Natural killer cell (primary cell): ENCODE measurements at regions not wholly inside any gene's neighbourhood (a gene's known extent, or its start where the extent isn't known, plus 50 kb on each side); places are given as distances from the start of the nearest gene placed in this dataset.

ENCODE experiments used
- ATAC-seq, 3 donors: fragments of 150-1000 bp in 2 of 3; fragments of 200-7000 bp in 1 of 3; cut with Tn5 transposase; 1 replicate in 1 of 3; 2 replicates in 2 of 3; pipeline ENCODE4 v1.10.0; 2021; ENCODE audit warnings: mild to moderate bottlenecking in 2 of 3, moderate library complexity in 2 of 3
- DNase-seq, 2 donors: peaks; one replicate each; pipeline versions ENCODE4 v3.0.0 to v3.0.0-alpha.2; 2013 to 2021; ENCODE audit warnings: mixed read lengths in 1 of 2
- H3K27ac ChIP-seq: one replicate; pipeline ENCODE4 v1.5.1; 2013; ENCODE audit warnings: mild to moderate bottlenecking, low read length
- H3K27me3 ChIP-seq: one replicate; pipeline ENCODE4 v1.6.1; 2013; ENCODE audit warnings: low read length; ENCODE audit not compliant: control insufficient read depth, insufficient read depth
- H3K36me3 ChIP-seq: one replicate; pipeline ENCODE4 v1.6.1; 2013; ENCODE audit warnings: low read length; ENCODE audit not compliant: control insufficient read depth, insufficient read depth
- H3K4me1 ChIP-seq: one replicate; pipeline ENCODE4 v1.6.1; 2013; ENCODE audit warnings: low read length; ENCODE audit not compliant: control insufficient read depth, insufficient read depth
- H3K4me3 ChIP-seq: one replicate; pipeline ENCODE4 v1.5.1; 2013; ENCODE audit warnings: low read length
- H3K9me3 ChIP-seq: one replicate; pipeline ENCODE4 v1.6.1; 2013; ENCODE audit warnings: low read length; ENCODE audit not compliant: control insufficient read depth, insufficient read depth
- H3K27ac Mint-ChIP-seq, 2 donors: one replicate each; pipeline ENCODE4 v1.8.0; 2022; ENCODE audit warnings: mild to moderate bottlenecking in 2 of 2, mixed read lengths in 2 of 2, moderate library complexity in 1 of 2
- H3K27me3 Mint-ChIP-seq, 2 donors: one replicate each; pipeline ENCODE4 v1.8.0; 2022; ENCODE audit warnings: low read depth in 2 of 2, mixed read lengths in 2 of 2
- H3K36me3 Mint-ChIP-seq: one replicate; pipeline ENCODE4 v1.8.0; 2022; ENCODE audit warnings: mixed read lengths
- H3K4me1 Mint-ChIP-seq, 2 donors: one replicate each; pipeline ENCODE4 v1.8.0; 2022; ENCODE audit warnings: mixed read lengths in 2 of 2
- H3K4me3 Mint-ChIP-seq: one replicate; pipeline ENCODE4 v1.8.0; 2022; ENCODE audit warnings: mild to moderate bottlenecking, moderate library complexity, mixed read lengths
- H3K9me3 Mint-ChIP-seq, 2 donors: one replicate each; pipeline ENCODE4 v1.8.0; 2022; ENCODE audit warnings: mixed read lengths in 2 of 2
- WGBS: methylation state at CpG from one replicate; pipeline ENCODE4 v1.1.7; 2013; ENCODE audit warnings: missing lambda C conversion rate; ENCODE audit not compliant: insufficient coverage; 5-methylcytosine and 5-hydroxymethylcytosine counted together
- intact Hi-C: fragments of 100-400 bp; cut with micrococcal nuclease; formaldehyde crosslinking; loops from one replicate; pipeline ENCODE4 v1.14.2; 2022
- TF ChIP-seq, protein P1 (sequence below): fragments of 200-600 bp; IDR thresholded peaks from one replicate; pipeline ENCODE4 v1.8.0; 2022; ENCODE audit warnings: antibody characterized with exemption

DNA sequence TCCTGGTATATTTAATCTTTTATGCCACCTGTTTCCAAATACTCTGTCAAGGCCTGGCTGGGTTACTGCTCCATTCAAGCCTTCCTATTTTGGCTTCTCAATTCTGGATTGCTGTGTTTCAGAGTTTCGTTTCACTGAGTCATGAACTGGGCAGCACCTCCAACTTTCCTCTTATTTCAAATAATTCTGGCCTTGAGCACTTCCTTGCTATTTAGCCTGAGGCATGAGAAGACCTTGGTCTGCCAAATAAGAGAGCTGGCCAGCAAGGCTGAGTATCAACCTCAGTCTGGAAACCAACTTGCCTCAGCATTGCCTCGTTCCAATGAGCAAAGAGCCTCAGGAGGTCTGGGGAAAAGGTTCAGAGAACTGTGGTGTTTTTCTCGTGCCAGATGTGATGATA, 66.6 kb downstream of the TNFAIP3 start:
- intact Hi-C loops: no loop called here
- H3K27ac ChIP-seq: no peak overlapping the region
- no peaks in the 10 kb centered on the region for H3K9me3 ChIP-seq
- no peaks in the 10 kb centered on the region for H3K36me3 ChIP-seq
- 93% methylated on average over 2 of the region's 3 CpGs for WGBS
- Mint-ChIP-seq H3K9me3 (peaks cover under 1 to 1% of the 10 kb centered on the region in 2 donors), H3K36me3 (peaks cover 7% of the 10 kb centered on the region), H3K27me3 (no peaks in the 10 kb centered on the region), H3K4me3 (no peak overlapping the region), H3K27ac (no peak overlapping the region), H3K4me1 (peaks cover 3% of the 10 kb centered on the region in 2 donors)
- ATAC-seq: no peak
- no peaks in the 10 kb centered on the region for H3K27me3 ChIP-seq
- DNase-seq: no peak
- TF ChIP-seq, protein P1, sequence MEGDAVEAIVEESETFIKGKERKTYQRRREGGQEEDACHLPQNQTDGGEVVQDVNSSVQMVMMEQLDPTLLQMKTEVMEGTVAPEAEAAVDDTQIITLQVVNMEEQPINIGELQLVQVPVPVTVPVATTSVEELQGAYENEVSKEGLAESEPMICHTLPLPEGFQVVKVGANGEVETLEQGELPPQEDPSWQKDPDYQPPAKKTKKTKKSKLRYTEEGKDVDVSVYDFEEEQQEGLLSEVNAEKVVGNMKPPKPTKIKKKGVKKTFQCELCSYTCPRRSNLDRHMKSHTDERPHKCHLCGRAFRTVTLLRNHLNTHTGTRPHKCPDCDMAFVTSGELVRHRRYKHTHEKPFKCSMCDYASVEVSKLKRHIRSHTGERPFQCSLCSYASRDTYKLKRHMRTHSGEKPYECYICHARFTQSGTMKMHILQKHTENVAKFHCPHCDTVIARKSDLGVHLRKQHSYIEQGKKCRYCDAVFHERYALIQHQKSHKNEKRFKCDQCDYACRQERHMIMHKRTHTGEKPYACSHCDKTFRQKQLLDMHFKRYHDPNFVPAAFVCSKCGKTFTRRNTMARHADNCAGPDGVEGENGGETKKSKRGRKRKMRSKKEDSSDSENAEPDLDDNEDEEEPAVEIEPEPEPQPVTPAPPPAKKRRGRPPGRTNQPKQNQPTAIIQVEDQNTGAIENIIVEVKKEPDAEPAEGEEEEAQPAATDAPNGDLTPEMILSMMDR: no peak
- peaks cover 3% of the 10 kb centered on the region for H3K4me1 ChIP-seq
- H3K4me3 ChIP-seq: no peak overlapping the region

DNA sequence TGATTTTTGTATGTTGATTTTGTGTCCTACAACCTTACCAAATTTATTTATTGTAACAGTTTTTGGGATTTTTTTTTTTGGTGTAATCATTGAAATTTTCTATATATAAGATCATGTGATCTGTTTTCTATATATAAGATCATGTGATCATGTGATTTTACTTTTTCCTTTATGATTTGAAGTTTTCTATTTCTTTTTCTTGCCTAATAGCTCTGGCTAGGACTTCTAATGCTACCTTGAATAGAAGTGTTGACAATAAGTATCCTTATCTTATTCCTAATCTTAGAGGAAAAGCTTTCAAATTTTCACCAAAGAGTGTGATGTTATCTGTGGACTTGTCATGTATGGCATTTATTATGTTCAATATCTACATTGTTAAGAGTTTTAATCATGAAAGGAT, 69.7 kb downstream of the TNFAIP3 start:
- ATAC-seq: no peak

DNA sequence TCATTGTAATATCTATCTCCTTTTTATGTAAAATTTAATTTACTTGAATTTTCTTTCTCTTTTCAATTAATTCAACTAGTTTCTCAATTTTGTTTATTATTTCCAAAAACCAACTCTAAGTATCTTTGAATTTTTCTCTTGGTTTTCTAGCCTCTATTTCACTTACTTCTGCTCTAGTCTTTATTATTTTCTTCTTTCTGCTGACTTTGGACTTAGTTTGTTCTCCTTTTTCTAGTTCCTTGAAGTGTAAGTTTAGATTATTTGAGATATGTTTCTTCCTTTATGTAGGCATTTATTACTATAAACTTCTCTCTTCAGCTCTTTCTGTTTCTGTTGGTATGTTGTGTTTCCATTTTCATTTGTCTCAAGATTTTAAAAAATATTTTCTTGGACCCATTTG, 70.8 kb downstream of the TNFAIP3 start:
- Histone ChIP-seq H3K27ac (no peak overlapping the region), H3K27me3 (no peaks in the 10 kb centered on the region), H3K4me1 (peaks cover 8% of the 10 kb centered on the region), H3K4me3 (no peak overlapping the region), H3K36me3 (no peaks in the 10 kb centered on the region), H3K9me3 (no peaks in the 10 kb centered on the region)
- peaks cover 16% of the 10 kb centered on the region in 2 donors for H3K4me1 Mint-ChIP-seq
- peaks cover 12% of the 10 kb centered on the region for H3K36me3 Mint-ChIP-seq
- H3K9me3 Mint-ChIP-seq: peaks cover 4% of the 10 kb centered on the region in 2 donors
- no peak overlapping the region for H3K4me3 Mint-ChIP-seq
- intact Hi-C loops: no loop called here
- no peak for DNase-seq
- TF ChIP-seq, protein P1: no peak
- H3K27me3 Mint-ChIP-seq: no peaks in the 10 kb centered on the region
- no peak overlapping the region for H3K27ac Mint-ChIP-seq
- no peak for ATAC-seq

More for the DNA sequence above, 69.7 kb downstream of the TNFAIP3 start:
- no peak for DNase-seq
- peaks cover 12% of the 10 kb centered on the region for H3K36me3 Mint-ChIP-seq
- Histone ChIP-seq H3K4me1 (peaks cover 8% of the 10 kb centered on the region), H3K9me3 (no peaks in the 10 kb centered on the region), H3K36me3 (no peaks in the 10 kb centered on the region), H3K4me3 (no peak overlapping the region), H3K27me3 (no peaks in the 10 kb centered on the region), H3K27ac (no peak overlapping the region)
- H3K4me1 Mint-ChIP-seq: peaks cover 16% of the 10 kb centered on the region in 2 donors
- TF ChIP-seq, protein P1: no peak
- no peak overlapping the region for H3K4me3 Mint-ChIP-seq
- H3K27me3 Mint-ChIP-seq: no peaks in the 10 kb centered on the region
- intact Hi-C loops: no loop called here
- H3K27ac Mint-ChIP-seq: no peak overlapping the region
- H3K9me3 Mint-ChIP-seq: peaks cover 4% of the 10 kb centered on the region in 2 donors

DNA sequence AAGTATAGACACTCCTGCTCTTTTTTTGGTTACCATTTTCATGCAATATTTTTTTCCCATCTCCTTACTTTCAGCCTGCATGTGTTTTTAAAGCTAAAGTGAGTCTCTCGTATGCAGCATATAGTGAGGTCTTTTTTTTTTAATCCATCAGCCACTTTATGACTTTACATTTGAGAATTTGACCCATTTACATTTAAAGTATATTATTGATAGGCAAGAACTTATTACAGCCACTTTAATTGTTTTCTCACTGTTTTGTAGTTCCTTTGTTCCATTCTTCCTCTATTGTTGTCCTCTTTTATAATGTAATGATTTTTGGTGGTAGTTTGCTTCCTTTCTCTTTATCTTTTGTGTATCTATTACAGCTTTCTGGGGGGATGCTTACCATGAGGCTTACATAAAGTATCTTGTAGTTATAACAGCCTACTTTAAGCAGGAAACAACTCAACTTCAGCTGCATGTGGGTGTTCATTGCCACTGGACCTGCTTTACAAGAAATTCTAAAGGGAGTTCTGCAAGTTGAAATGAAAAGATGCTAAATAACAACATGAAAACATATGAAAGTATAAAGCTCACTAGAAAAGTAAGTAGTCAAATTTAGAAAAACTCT, 71.8 kb downstream of the TNFAIP3 start:
- H3K36me3 Mint-ChIP-seq: peaks cover 12% of the 10 kb centered on the region
- no peaks in the 10 kb centered on the region for H3K27me3 Mint-ChIP-seq
- no peak overlapping the region for H3K27ac Mint-ChIP-seq
- H3K27ac ChIP-seq: no peak overlapping the region
- intact Hi-C loops: no loop called here
- ATAC-seq (no peak), DNase-seq (no peak)
- H3K36me3 ChIP-seq: no peaks in the 10 kb centered on the region
- no peak overlapping the region for H3K4me3 ChIP-seq
- no peak overlapping the region for H3K4me3 Mint-ChIP-seq
- no peaks in the 10 kb centered on the region for H3K27me3 ChIP-seq
- H3K4me1 ChIP-seq: peaks cover 8% of the 10 kb centered on the region
- peaks cover 4% of the 10 kb centered on the region in 2 donors for H3K9me3 Mint-ChIP-seq
- TF ChIP-seq, protein P1: no peak
- H3K4me1 Mint-ChIP-seq: peaks cover 16% of the 10 kb centered on the region in 2 donors
- WGBS: no CpG with 5 or more reads among the region's 1 CpG
- H3K9me3 ChIP-seq: no peaks in the 10 kb centered on the region
